Neural progenitor cell (in vitro differentiated cells): ENCODE measurements at regions not wholly inside any gene's neighbourhood (a gene's known extent, or its start where the extent isn't known, plus 50 kb on each side); places are given as distances from the start of the nearest gene placed in this dataset.

Source experiments
- DNase-seq: peaks from one replicate; pipeline ENCODE4 v3.0.0-alpha.2; 2016; ENCODE audit warnings: low spot score
- H2AFZ ChIP-seq: fragments of 200-600 bp; sonication (generic); replicated peaks from 2 replicates; pipeline ENCODE4 v1.6.1; 2016; ENCODE audit warnings: antibody characterized with exemption
- H3F3A ChIP-seq: fragments of 200-600 bp; sonication (generic); 2 replicates; pipeline ENCODE4 v1.6.1; 2016; ENCODE audit warnings: antibody characterized with exemption, low read depth
- H3K27ac ChIP-seq: fragments of 200-600 bp; sonication (generic); 2 replicates; pipeline ENCODE4 v1.5.1; 2016; ENCODE audit warnings: mild to moderate bottlenecking
- H3K27me3 ChIP-seq: fragments of 200-600 bp; sonication (generic); 2 replicates; pipeline ENCODE4 v1.6.1; 2016; ENCODE audit warnings: mild to moderate bottlenecking, moderate library complexity
- H3K36me3 ChIP-seq: fragments of 200-600 bp; sonication (generic); 2 replicates; pipeline ENCODE4 v1.5.1; 2016
- H3K4me1 ChIP-seq: fragments of 200-600 bp; sonication (generic); 2 replicates; pipeline ENCODE4 v1.6.1; 2016; ENCODE audit warnings: mixed run types
- H3K4me2 ChIP-seq: fragments of 200-600 bp; sonication (generic); 2 replicates; pipeline ENCODE4 v1.6.1; 2016
- H3K4me3 ChIP-seq: fragments of 200-600 bp; sonication (generic); 2 replicates; pipeline ENCODE4 v1.5.1; 2016
- H3K79me2 ChIP-seq: fragments of 200-600 bp; sonication (generic); 2 replicates; pipeline ENCODE4 v1.6.1; 2016; ENCODE audit warnings: low read depth
- H3K9ac ChIP-seq: fragments of 200-600 bp; sonication (generic); 2 replicates; pipeline ENCODE4 v1.6.1; 2016
- H3K9me3 ChIP-seq: fragments of 200-600 bp; sonication (generic); 2 replicates; pipeline ENCODE4 v1.5.1; 2016; ENCODE audit warnings: low read depth
- H4K20me1 ChIP-seq: fragments of 200-600 bp; sonication (generic); 2 replicates; pipeline ENCODE4 v1.6.1; 2016; ENCODE audit warnings: low read depth
- H3K27ac Mint-ChIP-seq: 3 replicates; pipeline ENCODE4 v1.8.0; 2021; ENCODE audit warnings: mixed read lengths
- H3K27me3 Mint-ChIP-seq: 2 replicates; pipeline ENCODE4 v1.8.0; 2022; ENCODE audit warnings: low read depth, mild to moderate bottlenecking, inconsistent platforms, moderate library complexity, mixed read lengths; ENCODE audit not compliant: insufficient read depth
- H3K36me3 Mint-ChIP-seq: 3 replicates; pipeline ENCODE4 v1.8.0; 2021; ENCODE audit warnings: mixed read lengths
- H3K4me1 Mint-ChIP-seq: 3 replicates; pipeline ENCODE4 v1.8.0; 2021; ENCODE audit warnings: mixed read lengths
- H3K4me3 Mint-ChIP-seq: 3 replicates; pipeline ENCODE4 v1.8.0; 2021; ENCODE audit warnings: mild to moderate bottlenecking, moderate library complexity, mixed read lengths
- H3K9me3 Mint-ChIP-seq: 3 replicates; pipeline ENCODE4 v1.8.0; 2020; ENCODE audit warnings: mixed read lengths
- CTCF ChIP-seq: fragments of 200-600 bp; sonication (generic); IDR thresholded peaks from 2 replicates; pipeline ENCODE4 v1.5.1; 2017; ENCODE audit warnings: antibody characterized with exemption, mild to moderate bottlenecking
- EZH2 ChIP-seq: fragments of 200-600 bp; sonication (generic); IDR thresholded peaks from 2 replicates; pipeline ENCODE4 v1.6.1; 2017; ENCODE audit warnings: antibody characterized with exemption, mild to moderate bottlenecking, moderate library complexity
- EZH2phosphoT487 ChIP-seq: fragments of 200-600 bp; sonication (generic); IDR thresholded peaks from 2 replicates; pipeline ENCODE4 v1.6.1; 2017; ENCODE audit warnings: antibody characterized with exemption

GRCh38 chr16:85290626-85291301, 178.5 kb upstream of the CIBAR2 start:
- Mint-ChIP-seq H3K36me3 (no peaks in the 10 kb centered on the region), H3K9me3 (peaks cover 2% of the 10 kb centered on the region), H3K4me1 (peaks cover 51% of the 10 kb centered on the region), H3K27me3 (peaks cover 29% of the 10 kb centered on the region), H3K27ac (no peak overlapping the region), H3K4me3 (no peak overlapping the region)
- Histone ChIP-seq H3K4me2 (peak overlapping the region; percentile 53), H3K79me2 (no peaks in the 10 kb centered on the region), H3K27me3 (no peaks in the 10 kb centered on the region), H2AFZ (no peak overlapping the region), H3K9ac (no peak overlapping the region), H3K27ac (no peak overlapping the region), H3F3A (peaks cover 3% of the 10 kb centered on the region), H3K9me3 (no peaks in the 10 kb centered on the region), H3K4me3 (no peak overlapping the region), H4K20me1 (peaks cover 28% of the 10 kb centered on the region), H3K36me3 (no peaks in the 10 kb centered on the region), H3K4me1 (peaks cover 22% of the 10 kb centered on the region)
- no peak for TF ChIP-seq EZH2
- no peak for TF ChIP-seq CTCF
- no peak for TF ChIP-seq EZH2phosphoT487
- DNase-seq = no peak

- no peak overlapping the region for H3K9ac ChIP-seq
- Mint-ChIP-seq H3K4me3 (no peak overlapping the region), H3K36me3 (no peaks in the 10 kb centered on the region), H3K27ac (no peak overlapping the region), H3K4me1 (peaks cover 45% of the 10 kb centered on the region), H3K9me3 (peaks cover 2% of the 10 kb centered on the region), H3K27me3 (peaks cover 26% of the 10 kb centered on the region)
- H3K4me2 ChIP-seq = peak overlapping the region; percentile 53
- no peaks in the 10 kb centered on the region for H3K9me3 ChIP-seq
- no peaks in the 10 kb centered on the region for H3K36me3 ChIP-seq
- no peak overlapping the region for H3K4me3 ChIP-seq
- H3F3A ChIP-seq = no peaks in the 10 kb centered on the region
- peaks cover 31% of the 10 kb centered on the region for H4K20me1 ChIP-seq
- H2AFZ ChIP-seq = no peak overlapping the region
- TF ChIP-seq EZH2 (no peak), EZH2phosphoT487 (no peak), CTCF (no peak)
- no peak overlapping the region for H3K27ac ChIP-seq
- no peaks in the 10 kb centered on the region for H3K27me3 ChIP-seq
- DNase-seq = peak; percentile 68
- peaks cover 18% of the 10 kb centered on the region for H3K4me1 ChIP-seq
- H3K79me2 ChIP-seq = no peaks in the 10 kb centered on the region
Observed at GRCh38 chr16:85291302-85292148, 179.3 kb upstream of the CIBAR2 start.

GRCh38 chr16:85293458-85293857, 181.2 kb upstream of the CIBAR2 start:
- H3K4me3 Mint-ChIP-seq = no peak overlapping the region
- H3K27ac ChIP-seq = no peak overlapping the region
- H3K4me1 ChIP-seq = peaks cover 12% of the 10 kb centered on the region
- no peaks in the 10 kb centered on the region for H3K36me3 ChIP-seq
- H3K27ac Mint-ChIP-seq = no peak overlapping the region
- no peaks in the 10 kb centered on the region for H3F3A ChIP-seq
- H3K4me1 Mint-ChIP-seq = peaks cover 31% of the 10 kb centered on the region
- DNase-seq = no peak
- no peak overlapping the region for H3K4me3 ChIP-seq
- no peak overlapping the region for H3K4me2 ChIP-seq
- no peaks in the 10 kb centered on the region for H3K27me3 ChIP-seq
- H3K9ac ChIP-seq = no peak overlapping the region
- no peaks in the 10 kb centered on the region for H3K79me2 ChIP-seq
- peaks cover 26% of the 10 kb centered on the region for H3K27me3 Mint-ChIP-seq
- H3K36me3 Mint-ChIP-seq = no peaks in the 10 kb centered on the region
- H4K20me1 ChIP-seq = peaks cover 35% of the 10 kb centered on the region
- TF ChIP-seq EZH2 = no peak
- no peak for TF ChIP-seq CTCF
- no peak for TF ChIP-seq EZH2phosphoT487
- peaks cover 2% of the 10 kb centered on the region for H3K9me3 Mint-ChIP-seq
- H3K9me3 ChIP-seq = no peaks in the 10 kb centered on the region
- H2AFZ ChIP-seq = no peak overlapping the region
